ENCODE measurements at regions not wholly inside any gene's neighbourhood (a gene's known extent, or its start where the extent isn't known, plus 50 kb on each side); places are given as distances from the start of the nearest gene placed in this dataset.

- no peak for TF ChIP-seq EZH2 (IDR thresholded peaks at IDR 0.05)
- TF ChIP-seq YY1 (IDR thresholded peaks at IDR 0.05; ENCODE audit: extremely low read depth, insufficient replicate concordance, low read depth, low read length): no peak
- no peak for TF ChIP-seq POLR2A (IDR thresholded peaks at IDR 0.05; ENCODE audit: borderline replicate concordance, extremely low read depth, insufficient read depth, insufficient read length)
- TF ChIP-seq CTCF (IDR thresholded peaks at IDR 0.05 in 2 of 3, conservative IDR thresholded peaks at IDR 0.05 in 1 of 3; ENCODE audit: borderline replicate concordance in 1 of 3, insufficient read depth in 1 of 3, low read depth in 2 of 3, low read length in 2 of 3): no peak; a peak in 2 of 6 replicates
- no peak for TF ChIP-seq EGR1 (IDR thresholded peaks at IDR 0.05; ENCODE audit: low read depth)
- TF ChIP-seq SIN3A (IDR thresholded peaks at IDR 0.05; ENCODE audit: low read depth): no peak
- no peak for TF ChIP-seq MAX (IDR thresholded peaks at IDR 0.05)
These were observed 403.8 kb downstream of the DAD1 start for GRCh38 chr14:22185191-22185590.
